ENCODE measurements at regions not wholly inside any gene's neighbourhood (a gene's known extent, or its start where the extent isn't known, plus 50 kb on each side); places are given as distances from the start of the nearest gene placed in this dataset.

DNA sequence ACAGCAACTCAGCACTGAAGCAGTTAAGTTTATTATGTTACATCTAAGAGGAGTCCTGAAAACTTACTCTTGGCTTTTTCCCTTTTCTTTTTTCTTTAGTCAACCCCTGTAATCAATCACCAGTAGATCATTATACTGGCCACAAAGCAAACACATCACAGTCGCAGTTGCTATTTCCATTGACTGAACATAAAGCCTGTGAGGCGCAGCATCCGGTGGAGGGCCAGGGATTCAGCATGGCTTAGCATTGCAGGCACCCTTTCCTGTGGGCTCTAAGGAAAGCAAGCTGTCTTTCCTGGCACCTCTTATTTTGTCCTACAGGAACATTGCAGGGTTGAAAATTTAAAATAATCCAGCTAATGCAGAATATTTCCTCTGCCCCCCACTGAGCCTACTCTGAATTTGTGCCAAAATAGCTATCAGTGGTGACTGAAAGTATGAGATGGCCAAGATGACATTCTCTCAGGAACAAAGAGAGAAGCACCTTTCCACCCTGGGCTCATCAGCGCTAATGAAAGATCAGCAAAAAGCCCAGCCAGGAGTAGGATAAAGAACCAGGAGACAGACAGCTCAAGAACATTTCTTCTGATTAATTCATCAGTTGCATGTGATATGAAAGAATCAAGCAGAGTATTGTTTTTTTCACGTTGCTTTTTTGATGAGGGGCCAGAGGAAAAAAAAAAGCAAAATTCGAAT, 85.3 kb upstream of the SULT1C3 start:
- peak in 1 of 4 donors; percentile 16 for DNase-seq
- intact Hi-C loops (cut with DNase I): no loop called here
- Histone ChIP-seq H3K36me3 (no peaks in the 10 kb centered on the region), H3K9me3 (no peaks in the 10 kb centered on the region), H3K27me3 (no peaks in the 10 kb centered on the region), H3K4me3 (no peak overlapping the region), H3K27ac (no peak overlapping the region), H3K4me1 (no peaks in the 10 kb centered on the region)
- TF ChIP-seq CTCF (IDR thresholded peaks at IDR 0.05): no peak
- ATAC-seq: no peak

GRCh38 chr2:108161298-108161697, 78.5 kb upstream of the SULT1C3 start:
- Histone ChIP-seq H3K36me3 (no peaks in the 10 kb centered on the region), H3K27ac (no peak overlapping the region), H3K4me3 (no peak overlapping the region), H3K4me1 (no peaks in the 10 kb centered on the region), H3K9me3 (no peaks in the 10 kb centered on the region), H3K27me3 (no peaks in the 10 kb centered on the region)
- TF ChIP-seq CTCF (IDR thresholded peaks at IDR 0.05): no peak
- no peak for DNase-seq
- intact Hi-C loops (cut with DNase I): no loop called here
- ATAC-seq: no peak

DNA sequence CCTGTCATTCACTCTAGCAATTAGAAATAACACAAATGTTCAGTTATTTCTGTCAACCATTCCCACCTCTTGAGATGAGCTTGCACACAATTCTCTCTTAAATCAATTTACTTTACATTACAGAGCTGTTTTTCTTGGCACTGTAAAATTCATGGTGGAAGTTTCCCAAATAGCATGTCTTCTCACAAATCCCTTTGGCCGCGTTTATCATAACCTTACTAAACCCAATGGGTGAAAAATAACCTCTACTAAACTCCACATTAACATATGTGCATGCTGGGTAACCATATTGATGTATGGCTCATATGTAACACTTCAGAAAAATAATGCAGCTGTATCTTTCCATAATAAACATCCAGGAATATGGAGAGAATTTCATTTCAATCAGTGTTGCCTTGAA, 75.5 kb upstream of the SULT1C3 start:
- Histone ChIP-seq H3K27ac (no peak overlapping the region), H3K4me3 (no peak overlapping the region), H3K9me3 (no peaks in the 10 kb centered on the region), H3K4me1 (no peaks in the 10 kb centered on the region), H3K27me3 (no peaks in the 10 kb centered on the region), H3K36me3 (no peaks in the 10 kb centered on the region)
- DNase-seq (no peak), ATAC-seq (no peak)
- TF ChIP-seq CTCF (IDR thresholded peaks at IDR 0.05): no peak
- intact Hi-C loops (cut with DNase I): no loop called here

- Histone ChIP-seq H3K9me3 (no peaks in the 10 kb centered on the region), H3K36me3 (no peaks in the 10 kb centered on the region), H3K27ac (no peak overlapping the region), H3K27me3 (no peaks in the 10 kb centered on the region), H3K4me1 (no peaks in the 10 kb centered on the region), H3K4me3 (no peak overlapping the region)
- no peak for TF ChIP-seq CTCF (IDR thresholded peaks at IDR 0.05)
- intact Hi-C loops (cut with DNase I): no loop called here
- ATAC-seq: no peak
- DNase-seq: no peak
Measured at GRCh38 chr2:108165729-108166128, 74.0 kb upstream of the SULT1C3 start.

DNA sequence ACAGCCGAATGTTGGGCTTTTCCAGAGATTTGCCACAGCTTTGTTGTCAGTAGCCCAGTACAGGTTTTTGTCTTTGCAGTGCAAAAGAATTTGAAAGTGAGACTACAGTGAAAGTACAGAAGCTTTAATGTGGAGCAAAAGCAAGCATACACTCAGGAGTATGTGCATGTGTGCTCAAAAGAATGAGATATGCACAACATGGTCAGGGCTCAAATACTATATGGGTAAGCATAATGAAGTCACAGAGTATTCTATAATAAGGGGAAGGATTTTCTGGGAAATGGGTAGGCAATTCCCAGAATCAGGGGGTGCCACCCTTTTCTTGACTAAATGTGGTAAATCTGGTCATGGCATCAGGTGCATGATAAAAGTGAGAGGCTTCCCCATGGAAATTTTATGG, 72.1 kb upstream of the SULT1C3 start:
- no peak overlapping the region for H3K4me3 ChIP-seq
- no peak for TF ChIP-seq CTCF (IDR thresholded peaks at IDR 0.05)
- H3K36me3 ChIP-seq: no peaks in the 10 kb centered on the region
- ATAC-seq (no peak), DNase-seq (no peak)
- H3K27ac ChIP-seq: no peak overlapping the region
- H3K9me3 ChIP-seq: no peaks in the 10 kb centered on the region
- intact Hi-C loops (cut with DNase I): no loop called here
- no peaks in the 10 kb centered on the region for H3K27me3 ChIP-seq
- H3K4me1 ChIP-seq: no peaks in the 10 kb centered on the region
